Amniotic stem cell (primary cell): ENCODE measurements at regions not wholly inside any gene's neighbourhood (a gene's known extent, or its start where the extent isn't known, plus 50 kb on each side); places are given as distances from the start of the nearest gene placed in this dataset.

Experiments
- DNase-seq: peaks from one replicate; lab custom pipeline; 2025; lab: John Stamatoyannopoulos, UW

DNA sequence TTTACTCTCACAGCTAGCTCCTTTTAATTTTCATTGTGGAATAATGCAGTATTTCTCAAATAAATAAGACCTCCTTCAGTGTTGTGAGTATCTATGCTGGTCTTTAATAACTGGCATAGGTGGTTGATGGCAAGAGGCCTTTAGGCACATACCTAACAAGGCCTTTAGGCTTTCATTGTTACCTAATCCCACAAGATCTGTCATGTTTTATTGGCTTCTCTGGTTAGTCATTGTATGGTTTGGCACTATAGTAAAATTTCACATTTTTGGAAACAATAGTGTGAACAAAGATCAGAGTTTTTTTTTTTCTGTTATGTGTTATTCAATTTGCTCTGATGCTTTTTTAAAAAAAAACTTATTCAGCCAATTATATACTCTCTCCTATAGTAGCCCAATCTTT is 89.8 kb upstream of the NEUROD1 start:
- DNase-seq, result no peak

DNA sequence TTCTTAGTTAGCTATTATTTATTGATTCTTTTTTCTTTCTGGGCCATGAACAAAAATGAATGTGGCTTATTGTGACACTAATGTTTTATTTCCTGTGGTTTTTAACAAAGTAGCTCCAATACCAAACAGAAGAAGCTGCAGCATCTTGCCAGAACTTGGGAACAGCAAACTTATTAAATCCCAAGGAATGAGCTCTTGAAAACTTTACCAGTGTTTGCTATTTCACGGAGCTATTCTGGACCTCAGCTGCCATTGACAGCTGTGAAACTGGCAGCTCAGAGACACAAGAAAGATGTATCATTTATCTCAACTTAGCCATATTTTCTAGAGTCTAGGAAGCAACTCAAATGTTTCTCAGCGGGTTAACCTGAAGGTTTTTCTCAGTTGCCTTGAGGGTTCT is 91.0 kb upstream of the NEUROD1 start:
- DNase-seq, result no peak

DNA sequence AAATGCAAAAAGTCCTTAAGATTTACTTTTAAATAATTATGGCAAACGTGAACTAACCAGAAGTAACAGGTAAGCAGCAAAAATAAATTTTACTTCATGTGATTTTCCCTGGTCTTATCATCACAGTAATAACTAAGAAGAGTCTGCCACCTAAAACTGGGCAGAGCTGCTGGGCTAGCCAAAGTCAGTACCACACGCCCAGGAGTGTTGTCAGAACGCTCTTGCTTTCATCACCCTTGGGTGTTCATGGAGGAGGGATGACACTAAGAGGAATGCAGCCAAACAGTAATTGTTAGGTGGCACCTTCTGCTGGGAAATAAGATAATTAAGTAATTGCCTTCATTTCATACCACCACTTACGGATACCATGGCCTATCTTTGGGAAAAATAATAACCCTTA is 92.0 kb upstream of the NEUROD1 start:
- DNase-seq, result no peak

DNA sequence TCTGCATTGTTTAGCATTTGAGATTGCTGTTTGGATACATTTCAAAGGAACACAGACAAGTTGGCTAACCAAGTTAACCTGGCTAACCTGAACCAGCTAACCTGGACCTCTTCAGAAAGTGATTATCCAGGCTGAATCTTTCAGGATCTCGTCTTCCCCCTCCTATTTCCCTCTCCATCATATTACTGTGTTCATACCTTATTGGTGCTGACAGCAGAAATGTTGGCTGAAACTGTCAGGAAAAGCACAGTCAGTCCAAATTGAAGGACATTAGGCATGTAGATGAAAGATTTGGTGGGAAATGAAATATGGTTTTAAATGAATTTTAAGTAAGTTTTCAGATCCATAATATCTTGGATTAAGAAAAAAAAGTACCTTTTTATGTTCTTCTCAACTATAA is 92.5 kb upstream of the NEUROD1 start:
- DNase-seq, result no peak

DNA sequence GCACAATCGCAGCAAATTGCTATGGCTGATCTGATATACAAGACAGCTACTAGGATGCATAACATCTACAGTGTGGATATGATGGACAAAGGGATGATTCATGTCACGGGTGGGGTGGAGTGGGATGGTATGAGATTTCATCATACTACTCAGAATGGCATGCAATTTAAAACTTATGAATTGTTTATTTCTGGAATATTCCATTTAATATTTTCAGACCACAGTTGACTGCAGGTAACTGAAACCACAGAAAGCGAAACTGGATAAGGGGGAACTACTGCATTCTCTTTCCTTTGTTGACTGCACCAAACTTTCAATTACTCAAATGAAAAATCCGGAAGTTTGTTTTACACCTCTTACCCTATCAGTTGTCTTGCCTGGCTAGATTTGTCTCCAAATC is 94.4 kb upstream of the NEUROD1 start:
- DNase-seq, result no peak

DNA sequence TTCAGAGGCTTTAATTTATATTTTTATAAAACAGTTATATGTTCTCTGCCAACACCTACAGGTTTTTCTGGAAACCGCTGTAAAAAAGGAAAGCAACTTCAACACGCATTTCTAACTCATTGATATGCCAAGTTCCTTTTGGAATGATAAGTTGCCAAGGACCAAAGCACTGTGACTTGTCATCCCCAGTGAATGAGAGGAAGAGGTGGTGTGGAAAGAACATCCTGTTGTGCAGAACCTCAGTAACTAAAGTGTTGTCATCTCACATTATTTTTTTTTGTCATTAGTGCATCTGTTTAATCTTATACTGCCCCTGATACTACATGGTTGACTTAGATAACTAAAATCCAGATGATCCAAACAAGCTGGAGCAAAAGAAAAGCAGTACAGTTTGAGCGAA is 96.0 kb upstream of the NEUROD1 start:
- DNase-seq, result no peak

DNA sequence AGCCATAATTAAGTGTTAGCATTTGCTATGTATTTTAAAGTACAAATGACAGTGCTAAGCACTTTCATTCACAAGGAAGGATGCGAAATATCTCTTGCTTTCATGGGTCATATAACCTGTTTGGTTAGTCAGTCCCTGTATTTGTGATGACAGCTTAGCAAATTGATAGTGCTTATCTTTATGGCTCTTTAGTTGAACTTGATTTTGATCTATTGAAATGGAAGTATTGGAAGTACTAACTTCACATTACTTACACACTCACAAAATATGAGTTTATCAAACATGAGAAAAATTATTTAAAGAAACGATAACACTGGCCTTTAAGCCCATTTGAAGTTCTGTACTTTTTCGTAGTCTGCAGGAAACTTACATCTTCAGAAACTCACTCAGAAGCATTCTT is 97.4 kb upstream of the NEUROD1 start:
- no peak for DNase-seq

DNA sequence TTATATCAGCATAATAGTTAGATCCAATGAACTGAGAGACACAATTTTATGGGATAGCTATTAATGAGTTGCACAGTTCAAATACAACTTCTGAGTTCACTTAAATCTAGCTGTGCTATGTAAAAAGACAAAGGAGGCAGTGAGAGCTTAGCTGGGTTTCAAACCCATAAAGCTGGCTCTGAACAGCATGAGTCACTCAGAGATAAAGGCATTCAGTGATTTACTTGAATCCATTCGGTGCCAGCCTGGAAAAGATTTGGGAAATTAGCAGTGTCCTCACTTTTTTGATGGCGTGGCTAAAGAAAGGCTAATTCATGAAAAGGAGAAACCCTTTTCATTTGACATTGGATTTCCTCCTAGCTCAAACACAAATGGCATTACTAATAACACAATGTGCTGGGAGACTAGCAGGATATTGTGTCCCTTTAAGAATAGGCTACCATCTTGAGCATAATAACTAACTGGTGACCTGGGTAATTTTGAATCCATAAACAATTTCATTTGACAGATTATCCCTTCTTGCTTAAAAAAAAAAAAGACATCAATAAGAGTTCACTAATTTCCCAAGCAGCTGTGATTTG is 98.4 kb upstream of the NEUROD1 start:
- DNase-seq, result no peak

DNA sequence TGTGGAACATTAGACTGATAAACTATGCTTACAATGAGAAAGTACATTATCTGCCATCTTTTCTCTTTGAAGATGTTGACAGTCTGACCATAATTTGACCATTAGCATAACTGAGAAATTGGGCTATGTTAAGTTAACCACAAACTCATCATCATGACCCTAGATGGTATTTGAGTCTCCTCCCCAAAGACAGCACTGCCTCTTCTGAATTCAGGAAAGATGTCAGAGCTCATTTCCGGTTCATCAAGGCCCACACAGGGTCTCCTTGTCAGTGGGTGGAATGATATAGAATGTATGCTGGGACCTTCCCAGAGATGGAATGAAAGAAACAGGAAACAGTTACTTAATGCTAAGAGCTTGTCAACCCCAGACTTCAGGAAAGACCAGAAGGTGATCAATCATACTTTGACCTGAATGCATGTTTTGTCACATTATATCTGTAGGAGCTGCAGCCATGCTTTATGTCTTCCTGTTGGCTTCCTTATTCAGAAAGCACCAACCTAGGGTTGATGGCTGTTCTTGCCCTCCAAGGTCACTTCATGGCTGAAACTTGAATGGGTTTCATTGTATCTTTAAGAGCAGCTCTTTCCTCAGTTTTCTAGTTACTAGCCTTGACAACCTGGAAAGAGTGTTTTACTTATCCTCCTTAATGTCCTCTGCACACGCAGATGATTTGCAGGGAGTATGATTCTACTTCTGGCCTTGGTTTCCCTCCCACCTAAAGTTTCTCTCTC is 99.1 kb upstream of the NEUROD1 start:
- DNase-seq, result no peak

DNA sequence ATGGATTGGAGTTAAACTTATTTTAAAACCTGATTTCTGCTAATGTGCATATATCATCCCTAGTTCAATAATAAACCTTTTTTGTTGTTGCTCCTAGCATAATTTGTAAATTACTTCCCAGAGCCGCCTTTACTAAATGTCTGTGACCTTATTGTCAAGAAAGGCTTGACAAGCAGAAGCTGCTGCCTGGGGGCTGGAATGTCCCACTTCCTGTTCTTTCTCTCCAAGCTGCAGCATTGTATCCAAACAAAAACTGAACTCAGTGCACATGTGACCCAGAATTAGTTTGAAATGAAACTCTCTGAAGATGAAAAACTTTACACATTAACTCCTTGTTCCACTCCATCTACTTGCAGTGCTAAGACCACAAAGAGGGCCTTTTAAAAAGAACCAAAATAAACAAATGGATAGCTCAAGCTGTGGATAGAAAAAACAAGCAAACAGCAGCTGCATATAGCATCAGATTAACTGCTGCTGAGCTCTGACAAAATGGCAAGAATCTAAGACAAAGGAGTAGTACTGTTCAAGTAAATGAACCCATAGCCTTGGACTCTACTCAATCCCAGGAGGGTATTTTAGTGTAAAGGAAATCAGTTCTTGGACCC is 99.8 kb upstream of the NEUROD1 start:
- no peak for DNase-seq

DNA sequence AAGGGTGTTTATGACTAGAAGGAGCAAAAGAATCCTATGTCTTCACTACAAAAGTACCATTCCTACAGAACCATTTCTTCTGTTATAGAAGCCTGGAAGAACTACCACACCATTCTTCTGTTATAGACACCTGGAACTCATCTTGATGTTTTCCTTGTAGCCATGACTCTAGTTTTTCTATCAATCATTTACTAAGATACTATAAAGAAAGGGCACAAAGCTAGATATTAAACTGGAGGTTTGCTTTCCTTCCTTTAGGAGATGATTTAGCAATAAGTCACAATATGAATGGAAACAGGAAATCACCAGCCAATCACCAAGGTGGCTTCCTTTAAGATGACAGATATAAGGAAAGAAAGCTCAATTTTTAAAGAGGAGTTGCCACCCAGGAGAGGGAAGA is 100.3 kb upstream of the NEUROD1 start:
- no peak for DNase-seq

DNA sequence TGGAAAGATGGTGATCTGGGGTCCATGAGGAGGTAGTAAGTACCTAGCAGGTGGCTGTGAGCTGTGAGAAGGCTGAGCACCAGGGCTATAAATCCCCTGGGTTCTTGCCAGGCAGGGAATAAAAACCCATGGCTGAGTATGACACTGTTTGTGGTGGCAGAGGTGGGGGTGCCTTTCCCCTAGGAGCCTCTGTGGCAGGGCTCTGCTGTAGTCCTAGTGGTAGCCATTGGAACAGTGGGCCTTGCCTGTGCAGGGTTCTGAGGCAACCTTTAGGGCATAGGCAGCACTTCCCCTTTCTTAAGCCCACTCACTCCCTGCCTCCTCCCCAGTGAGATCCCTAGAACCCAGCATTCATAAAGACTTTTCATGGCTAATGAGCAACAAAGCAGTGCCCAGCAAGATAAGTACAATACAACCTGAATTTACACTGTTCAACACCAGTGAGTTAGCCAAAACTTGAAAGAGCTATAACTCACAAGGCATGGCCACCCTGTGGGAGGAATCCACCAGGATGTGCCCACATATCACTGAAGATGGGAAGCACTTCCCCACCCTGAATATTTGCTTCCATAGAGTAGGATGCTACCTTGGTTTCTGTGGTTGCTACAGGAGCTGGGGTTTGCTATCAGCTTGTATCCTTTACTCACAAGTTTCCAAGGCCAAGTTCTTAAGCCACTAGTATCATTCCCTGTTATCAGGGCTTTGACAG is 100.9 kb upstream of the NEUROD1 start:
- no peak for DNase-seq

DNA sequence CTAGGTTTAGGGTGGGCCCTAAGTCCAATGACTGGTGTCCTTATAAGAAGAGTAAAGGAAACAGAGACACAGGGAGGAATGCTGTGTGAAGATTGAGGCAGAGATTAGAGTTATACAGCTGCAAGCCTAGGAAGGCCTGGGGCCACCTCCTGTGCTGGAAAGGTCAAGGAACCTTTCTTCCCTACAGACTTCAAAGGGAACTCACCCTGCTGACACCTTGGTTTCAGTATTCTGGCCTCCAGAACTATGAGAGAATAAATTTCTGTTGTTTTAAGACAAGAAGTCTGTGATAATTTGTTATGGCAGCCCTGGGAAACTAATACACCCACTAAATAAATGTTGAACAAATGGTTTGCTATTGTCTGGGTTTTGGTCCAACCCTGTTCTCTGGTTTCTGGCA is 102.3 kb upstream of the NEUROD1 start:
- no peak for DNase-seq

DNA sequence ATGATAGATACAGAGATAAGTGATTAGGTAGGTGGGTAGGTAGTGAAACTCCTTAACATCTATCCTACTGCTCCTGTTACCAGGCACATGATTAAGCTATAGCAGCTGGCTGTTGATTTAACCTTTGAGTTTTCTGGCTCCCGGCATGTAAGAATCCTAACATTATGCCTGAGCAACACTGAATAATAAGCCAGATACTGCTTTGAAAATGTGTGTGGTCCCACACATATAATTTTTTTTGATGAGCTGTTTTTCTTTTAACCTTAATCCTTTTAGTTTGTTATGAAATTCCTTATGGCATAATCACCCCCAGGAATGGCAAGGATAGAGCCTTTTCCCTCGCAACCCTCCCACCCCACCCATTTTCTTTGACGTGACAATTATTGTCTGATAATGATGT is 104.2 kb upstream of the NEUROD1 start:
- DNase-seq, result no peak

DNA sequence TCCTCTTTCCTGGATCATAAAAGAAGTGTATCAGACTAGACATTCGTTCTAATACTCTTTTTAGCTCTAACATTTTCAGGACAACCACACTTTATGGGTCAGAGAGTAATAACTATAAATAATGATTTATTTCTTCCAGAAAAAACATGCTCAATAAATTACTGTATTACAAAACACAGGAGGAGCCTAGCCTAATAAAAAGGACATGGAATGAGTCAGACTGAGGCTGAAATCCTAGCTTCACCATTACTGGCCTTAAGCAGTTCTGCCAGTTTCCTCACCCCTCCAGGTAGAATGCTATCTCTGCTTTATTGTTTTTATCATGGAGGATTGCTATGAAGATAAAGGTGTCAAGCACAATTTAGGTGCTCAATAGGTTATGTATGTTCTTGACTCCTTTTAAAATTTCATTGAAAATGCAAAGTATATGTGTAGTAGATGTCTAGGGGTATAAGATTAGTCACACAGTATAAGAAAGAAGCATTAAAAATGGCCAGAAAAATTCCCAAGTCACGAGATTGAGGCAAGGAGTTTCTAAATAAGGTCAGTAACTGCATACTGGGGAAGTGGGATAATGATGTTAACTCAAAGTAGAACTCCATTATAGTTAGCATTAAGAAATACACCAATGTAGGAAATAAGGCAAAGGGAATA is 105.5 kb upstream of the NEUROD1 start:
- no peak for DNase-seq

DNA sequence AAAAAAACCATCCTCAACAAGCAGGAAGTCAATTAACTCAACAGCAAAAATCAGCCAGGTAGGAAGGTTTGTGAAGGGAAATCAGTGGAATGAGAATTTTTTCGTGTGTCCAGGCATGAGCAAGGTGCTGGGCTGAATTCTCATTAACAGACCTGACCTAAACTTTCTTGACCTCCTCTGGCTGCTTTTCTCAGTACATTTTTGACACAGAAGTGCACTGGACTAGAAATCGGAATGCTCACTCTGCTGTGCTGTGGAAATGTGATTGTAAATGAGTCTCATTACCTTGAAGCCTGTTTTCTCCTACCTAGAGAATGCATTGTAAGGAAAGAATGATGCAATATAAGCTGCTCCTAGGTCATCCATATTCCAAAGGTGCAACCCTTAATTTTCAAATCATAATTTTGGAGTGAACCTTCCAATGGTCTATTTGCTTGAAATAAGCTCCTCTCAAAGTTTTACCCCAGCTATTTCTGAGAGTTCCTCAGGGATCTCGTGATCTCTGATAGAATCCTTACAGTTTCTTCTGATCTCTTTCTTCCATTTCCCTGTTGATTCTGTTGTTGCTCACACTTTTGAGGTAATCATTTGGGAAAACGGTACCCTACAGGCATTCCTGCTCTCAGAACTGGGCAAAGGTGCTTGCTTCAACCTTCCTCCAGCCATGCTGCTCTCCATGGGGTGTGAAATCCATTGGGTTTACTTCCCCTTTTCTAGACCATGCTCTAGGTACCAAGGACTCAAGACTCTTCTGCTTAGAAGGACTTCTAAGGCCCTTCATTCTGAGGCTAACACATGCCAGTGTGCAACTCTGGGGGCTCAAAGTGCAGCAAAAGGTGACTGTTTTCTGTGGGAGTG is 104.9 kb upstream of the ITPRID2 start:
- DNase-seq, result no peak

DNA sequence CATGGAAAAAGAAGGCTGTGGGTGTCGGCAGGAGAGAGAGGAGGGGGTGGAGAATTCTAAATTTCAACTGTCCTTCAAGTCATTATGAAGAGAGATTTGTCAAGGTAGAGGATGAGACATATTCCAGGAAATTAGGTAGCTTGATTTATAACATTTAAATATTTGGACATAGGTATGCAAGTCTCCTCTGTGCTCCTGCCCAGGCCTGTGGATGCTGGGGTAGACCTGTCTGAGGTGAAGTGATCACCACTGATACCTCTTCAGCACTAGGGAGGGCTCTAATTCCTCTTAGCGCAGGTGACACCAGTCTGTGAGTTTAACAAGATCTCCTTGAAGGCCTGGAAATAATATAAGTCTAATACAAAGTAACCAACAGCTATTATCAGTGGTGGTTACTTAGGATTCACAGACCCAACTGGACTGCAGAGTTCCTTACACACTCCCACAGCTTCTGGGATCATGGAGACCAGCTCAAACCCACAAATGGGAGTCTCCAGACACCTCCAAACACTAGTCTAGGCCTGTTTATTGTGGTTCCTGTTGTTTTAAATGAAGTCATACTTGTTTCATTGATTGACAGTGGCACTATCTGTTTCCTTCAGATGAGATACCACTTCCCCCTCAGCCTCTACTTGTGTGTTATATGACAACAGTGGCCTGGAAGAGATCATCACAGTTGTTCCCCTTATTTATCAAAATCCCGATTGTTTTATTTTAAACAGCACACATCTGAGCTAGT is 104.1 kb upstream of the ITPRID2 start:
- no peak for DNase-seq

DNA sequence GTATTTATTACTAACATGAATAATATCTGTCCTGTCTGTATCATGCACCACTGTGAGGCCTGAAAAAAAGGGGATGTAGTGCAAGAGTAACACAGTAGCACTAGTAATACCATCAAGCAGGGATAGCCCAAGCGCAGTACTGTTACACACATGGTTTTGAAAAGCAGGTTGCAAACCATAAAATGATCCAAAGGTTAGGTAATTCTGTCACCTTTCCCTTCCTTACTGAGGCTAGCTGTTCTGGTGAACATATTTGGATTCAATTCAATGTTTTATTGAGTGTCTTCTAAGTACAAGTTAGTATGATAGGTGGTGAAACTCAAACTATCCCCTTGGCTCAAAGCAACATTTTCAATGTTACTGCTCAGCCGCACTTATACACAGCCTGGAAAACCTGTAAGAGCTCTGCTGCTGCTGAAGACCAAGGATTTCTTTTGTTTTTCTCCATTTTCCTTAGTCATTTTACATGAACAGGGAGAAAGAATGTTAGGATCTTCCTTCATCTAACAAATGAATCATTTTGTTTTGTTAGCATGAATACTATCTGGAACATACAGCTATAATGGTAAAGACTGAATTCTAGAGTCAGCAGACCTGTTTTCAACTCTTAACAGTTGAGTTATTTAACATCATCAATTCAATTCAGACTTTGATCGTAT is 102.5 kb upstream of the ITPRID2 start:
- no peak for DNase-seq

DNA sequence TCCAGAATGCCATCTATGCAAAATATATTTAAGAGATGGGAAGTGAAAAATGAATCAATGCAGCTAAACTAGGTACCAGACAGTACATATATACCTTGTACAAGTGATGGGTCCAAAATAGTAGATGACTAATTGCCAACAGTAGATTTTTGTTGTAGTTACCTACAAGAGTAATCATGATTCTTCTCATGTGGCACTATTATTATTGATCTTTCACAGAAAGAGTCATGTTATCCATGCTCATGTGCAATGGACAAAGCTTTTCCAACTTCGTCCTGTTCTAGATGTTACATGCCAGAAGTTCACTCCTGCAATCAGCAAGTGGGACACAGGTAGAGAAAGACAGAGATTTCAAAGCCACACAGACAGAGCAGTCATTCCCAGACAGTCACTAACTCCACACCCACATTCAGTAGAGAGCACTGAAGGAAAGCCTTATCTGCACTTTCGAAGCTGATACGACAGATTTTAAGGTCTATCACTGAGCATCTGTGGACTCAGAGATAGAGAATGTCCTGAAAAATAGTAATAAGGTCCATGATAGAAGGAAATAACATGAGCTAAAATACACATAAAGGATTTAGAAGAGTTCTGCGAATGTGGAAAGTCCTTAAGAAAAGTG is 101.6 kb upstream of the ITPRID2 start:
- DNase-seq, result no peak
